Daoy (cell line): ENCODE measurements at regions not wholly inside any gene's neighbourhood (a gene's known extent, or its start where the extent isn't known, plus 50 kb on each side); places are given as distances from the start of the nearest gene placed in this dataset.
A peak's percentile ranks its signal among the peaks of the same experiment; 100 is the strongest.

Experiments used
- DNase-seq: peaks from one replicate; pipeline ENCODE4 v3.0.0-alpha.2; 2015; ENCODE audit warnings: low read depth

DNA sequence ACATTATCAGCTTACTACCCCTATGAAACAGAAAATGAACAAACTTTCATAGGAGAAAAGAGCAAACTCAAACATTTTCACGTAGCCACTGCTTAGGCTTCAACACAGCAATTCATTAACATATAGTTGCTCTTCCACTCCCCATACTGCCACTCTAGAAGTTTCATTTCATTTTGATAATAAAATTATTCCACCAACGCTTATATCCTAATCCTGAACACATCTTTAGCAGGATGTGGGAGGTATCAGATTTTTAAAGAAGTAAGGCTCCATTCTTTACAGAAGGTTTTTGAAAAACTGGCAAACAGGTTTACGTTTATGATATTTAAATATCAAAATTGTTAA, 77.5 kb upstream of the ANK3 start:
- no peak for DNase-seq

DNA sequence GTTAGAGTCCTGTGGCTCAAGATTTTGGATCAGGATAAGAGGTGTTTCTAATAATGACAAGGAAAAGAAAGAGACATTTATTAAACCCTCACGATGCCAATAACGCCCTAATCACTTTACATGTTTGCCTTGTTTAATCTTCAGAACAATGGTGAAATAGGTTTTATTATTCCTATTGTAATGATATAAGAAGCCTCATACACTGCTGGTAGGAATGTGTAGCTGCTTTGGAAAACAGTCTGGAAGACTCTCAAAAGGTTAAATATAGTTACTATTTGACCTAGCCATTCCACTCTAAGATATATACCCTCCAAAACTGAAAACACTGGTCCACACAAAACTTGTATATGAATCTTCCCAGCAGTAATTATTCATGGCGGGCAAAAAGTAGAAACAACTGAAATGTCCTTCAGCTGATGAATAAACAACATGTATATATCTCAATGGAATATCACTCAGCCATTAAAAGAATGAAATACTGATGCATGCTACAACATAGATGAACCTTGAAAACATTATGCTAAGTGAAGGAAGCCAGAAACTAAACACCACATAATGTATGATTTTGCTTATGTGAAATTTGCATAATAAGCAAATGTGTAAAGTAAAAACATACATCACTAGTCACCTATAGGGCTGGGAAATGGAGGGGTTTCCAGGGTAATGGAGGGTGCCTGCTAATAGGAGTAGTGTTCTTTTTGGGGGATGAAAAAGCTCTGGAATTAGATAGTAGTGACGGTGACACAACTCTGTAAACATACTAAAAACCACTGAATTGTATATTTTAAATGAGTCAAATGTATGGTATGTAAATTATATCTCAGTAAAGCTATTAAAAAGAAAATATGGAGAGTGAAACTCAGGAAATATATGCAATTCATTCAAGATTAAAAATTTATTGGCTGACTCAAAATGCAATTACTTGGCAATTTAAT, 76.9 kb upstream of the ANK3 start:
- DNase-seq, result peak; percentile 27

DNA sequence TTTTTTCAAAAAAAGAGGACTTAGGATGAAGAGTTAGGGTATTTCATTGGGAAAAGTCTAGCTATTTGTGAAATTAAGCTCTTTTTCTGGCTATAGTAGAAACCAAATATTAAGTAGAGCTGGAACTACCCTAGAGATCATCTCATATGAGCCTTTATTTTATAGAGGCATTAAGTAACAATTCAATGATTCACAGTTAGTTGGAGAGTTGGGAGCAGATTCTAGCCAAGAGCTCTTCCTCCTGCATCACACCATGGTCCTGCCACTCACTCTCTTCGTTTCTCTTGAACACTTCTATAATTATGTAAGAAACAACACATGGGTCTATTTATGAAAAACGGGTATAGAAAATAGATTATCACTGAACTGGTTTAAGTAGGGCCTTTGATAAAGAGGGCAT, 76.1 kb upstream of the ANK3 start:
- DNase-seq, result no peak

DNA sequence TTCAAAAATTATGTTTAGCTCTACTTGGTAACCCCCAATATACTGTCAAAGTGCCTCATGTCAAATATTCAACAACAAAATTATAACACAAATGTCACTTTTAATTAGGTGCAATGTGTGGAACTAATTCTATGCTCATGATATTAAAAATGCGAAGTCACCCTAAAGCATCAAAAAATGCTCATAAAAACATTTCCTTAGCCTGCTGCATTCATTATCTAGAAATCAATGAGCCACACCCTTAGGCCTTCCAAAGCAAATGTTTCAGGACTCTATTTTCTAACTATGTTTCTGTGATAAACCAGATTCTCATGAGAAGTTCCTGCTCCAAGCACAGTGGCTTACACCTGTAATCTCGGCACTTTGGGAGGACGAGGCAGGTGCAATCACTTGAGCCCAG, 75.0 kb upstream of the ANK3 start:
- DNase-seq, result no peak

DNA sequence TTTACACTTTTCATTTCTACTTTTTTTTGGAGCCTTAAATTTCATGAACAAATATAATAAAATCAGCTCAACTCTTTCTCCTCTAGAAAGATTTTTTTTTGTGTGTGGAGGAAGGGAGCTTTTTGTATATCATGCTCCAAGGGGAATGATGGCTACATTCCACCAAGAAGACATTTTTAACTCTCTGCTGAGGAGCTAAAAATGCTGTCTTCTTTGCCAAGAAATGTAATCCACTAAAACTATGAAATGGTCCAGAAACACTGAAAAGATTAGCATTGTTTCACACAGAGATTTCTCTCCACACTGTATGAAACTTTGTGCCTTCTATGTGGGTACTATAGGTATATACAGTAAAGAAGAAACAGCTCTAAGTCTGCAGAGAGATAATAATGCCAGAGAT, 74.1 kb upstream of the ANK3 start:
- no peak for DNase-seq

DNA sequence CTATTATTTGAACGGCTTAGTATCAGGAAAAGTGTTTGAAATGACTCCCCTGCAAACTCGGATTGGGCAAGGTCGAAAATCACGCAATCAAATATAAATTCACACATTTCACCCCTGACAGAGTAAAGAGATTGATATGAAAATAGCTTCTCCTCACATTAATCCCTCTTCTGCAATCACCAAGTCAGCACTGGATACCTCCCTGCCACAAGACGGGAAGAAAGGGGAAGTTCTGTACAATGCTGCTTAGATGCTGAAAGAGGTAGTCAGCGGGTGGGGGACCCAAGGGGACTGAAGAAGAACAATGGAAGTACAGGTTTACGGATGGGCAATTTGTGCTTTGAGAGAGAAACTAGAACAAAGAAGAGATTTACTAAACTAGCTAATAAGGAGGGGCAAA, 72.0 kb upstream of the ANK3 start:
- DNase-seq, result no peak

DNA sequence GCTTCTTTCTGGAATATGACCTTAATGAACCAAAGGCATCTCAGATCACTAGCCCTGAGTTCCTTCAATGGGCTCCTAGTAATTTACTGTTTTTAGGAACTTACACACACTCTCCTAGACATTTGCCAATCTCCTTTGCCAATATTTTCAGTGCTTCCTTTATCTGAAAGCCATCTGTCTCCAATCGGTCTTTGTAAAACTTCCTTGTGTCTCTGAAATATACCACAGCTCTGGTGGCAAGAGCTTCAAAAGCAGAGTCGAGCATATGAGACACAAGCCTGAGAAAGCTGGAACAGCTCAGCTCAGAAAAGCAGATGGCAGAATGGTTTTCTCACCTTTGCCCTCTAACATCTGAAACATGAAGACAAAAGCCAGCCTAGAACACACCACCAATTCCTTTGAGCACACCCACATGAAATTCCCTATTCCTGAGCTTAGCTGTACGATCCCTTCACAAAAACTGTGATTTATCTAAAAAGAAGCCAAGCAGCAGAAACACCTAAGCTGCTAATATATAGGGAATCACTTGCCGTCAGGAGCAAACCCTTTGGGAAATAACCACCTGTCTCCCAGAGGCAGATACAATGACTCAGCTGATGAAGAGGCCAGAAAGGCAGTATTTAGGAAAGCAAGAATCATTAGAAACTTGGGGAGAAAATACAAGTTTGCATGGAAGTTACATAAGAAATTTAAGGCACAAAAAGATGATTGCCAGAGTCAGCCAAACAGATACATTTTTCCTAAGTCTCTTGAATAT, 70.2 kb upstream of the ANK3 start:
- no peak for DNase-seq

DNA sequence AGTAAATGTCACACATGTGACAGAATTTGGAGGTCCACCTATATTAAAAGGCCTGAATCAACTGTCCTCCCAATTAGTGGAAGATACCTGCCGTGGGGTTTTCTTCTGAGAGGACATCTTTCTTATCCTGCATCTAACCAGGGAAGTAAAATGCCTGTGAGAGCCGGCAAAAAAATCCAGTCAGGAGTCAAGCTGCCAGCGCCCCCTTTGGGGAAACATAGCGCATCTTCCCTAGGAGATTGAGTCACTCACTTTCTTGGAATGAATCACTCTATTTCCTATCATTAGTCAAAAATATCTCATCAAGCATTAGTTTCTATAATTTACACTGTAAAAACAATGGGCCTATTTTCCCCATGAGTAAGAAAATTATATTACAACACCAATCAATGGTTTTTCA, 66.4 kb upstream of the ANK3 start:
- peak; percentile 47 for DNase-seq

DNA sequence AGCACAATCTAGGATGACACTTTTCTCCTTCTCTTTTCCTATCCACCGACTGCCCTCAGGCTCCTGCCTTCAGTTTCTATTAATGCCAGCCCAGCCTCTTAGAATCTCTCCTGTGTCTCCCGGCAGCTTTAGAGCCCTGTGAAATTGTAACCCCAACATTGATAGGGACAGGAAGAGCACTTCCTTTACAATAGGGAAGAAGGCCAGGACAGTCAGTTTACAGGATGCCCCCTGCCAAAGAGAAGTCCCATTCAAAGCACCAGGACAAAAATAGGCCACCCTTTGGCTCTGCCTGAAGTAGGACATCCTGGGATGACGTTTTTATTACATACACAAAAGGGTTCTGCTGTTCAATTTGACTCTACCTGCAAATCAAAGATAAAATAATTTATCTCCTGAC, 64.7 kb upstream of the ANK3 start:
- no peak for DNase-seq

DNA sequence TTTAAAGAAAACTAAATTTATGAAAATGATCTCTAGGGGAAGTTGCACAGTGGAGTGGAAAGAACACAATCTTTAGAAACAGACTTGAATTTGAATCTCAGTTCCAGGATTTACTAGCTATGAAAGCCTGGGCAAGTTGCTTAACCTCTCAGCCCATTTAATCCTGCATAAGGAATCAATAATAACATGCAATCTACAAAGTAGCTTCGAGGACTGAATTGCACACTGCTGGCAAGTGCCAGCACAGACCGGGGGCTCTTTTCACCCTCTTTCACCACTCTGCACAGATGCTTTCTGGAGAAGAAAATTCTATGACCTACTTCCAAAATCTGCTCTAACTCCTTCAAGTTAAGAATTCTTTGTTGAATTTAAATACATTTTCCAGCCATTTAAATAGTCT, 63.4 kb upstream of the ANK3 start:
- DNase-seq, result no peak

DNA sequence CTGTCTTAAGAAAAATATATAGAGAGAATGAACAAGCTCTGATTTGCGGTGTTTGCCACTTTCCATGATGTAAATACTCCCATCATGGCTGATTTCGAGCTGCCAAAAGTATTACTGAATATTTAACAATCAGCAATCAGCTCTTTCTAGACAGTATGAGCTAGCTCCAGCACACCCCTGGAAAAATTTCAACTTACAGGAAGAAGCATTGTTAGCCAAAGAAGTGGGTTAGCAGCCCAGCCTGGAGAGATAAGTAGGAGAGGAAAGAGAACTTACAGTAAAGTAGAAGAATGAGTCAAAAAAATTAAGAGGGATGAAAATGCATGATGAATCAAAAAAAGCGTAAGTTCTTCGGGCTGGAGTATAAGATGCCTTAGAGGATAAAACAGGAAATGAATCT, 60.6 kb upstream of the ANK3 start:
- no peak for DNase-seq

DNA sequence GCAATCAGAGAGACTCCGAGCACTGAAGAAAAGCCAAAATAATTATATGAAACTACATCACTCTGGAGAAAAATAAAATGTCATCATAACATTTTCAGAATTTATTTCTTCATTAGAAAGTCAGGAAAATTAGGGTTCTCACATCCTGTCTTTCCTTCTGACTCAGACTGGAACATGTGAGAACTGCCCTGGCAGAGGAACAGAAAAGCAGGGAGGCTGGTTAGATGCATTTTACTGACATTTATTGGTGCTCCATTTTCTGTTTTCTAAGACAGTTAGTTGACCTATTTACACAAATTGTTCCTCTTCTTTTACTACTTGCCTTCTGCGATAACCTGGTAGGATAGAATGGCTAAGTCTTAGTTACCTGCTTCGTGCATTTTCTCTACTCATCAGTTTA, 58.6 kb upstream of the ANK3 start:
- DNase-seq, result no peak

DNA sequence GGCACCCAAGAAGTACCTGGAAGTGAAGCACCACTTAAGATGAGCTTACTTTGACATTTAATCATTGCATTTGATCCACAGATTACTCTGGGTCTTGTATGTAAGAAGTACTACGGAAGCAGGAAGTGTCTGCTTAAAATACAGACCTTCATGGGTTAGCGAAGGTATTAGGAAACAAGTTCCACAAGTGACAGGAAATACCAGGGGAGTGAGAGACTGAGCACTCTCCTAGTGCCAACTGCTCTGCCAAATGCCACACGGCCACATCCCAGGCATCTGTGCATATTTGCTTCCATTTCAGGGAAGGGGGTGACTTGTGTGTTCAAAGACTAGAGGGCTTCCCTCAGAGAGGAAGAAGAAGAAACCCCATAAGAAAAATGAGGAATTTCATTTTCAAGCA, 57.2 kb upstream of the ANK3 start:
- peak; percentile 56 for DNase-seq

DNA sequence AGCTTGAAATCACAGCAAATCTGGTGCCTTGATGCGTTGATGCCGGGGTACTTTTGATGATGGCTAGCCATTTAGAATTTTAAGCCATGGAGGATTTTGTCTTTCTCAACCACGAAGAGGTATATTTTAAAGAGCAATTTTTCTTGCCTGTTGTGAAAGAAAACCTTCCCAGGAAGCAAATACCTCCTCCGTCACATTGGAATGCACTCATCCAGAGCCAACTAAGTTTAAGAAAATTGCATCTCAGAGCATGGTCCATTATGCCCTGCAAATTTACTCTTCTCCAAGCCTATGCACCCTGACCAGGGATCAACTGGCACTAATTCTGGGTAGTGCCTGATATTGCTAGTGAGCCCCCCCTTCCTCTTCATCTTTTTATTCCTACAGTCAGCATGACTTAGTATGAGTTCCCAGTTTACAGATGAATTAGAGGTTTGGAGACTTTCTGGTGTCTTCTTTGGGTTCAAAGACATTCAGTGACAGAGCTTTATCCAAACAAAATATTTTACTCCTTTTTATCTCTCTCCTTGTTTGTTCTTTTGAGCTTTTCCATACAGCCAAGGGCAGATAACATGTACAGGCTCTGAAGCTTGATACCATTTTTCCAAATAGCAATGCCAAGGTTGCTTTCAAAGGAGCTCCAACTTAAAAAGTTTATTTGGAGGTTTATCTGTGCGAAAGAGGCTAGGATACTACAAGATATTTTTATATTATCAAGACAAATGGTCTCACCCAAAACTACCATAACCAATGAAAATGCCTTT, 56.6 kb upstream of the ANK3 start:
- no peak for DNase-seq

DNA sequence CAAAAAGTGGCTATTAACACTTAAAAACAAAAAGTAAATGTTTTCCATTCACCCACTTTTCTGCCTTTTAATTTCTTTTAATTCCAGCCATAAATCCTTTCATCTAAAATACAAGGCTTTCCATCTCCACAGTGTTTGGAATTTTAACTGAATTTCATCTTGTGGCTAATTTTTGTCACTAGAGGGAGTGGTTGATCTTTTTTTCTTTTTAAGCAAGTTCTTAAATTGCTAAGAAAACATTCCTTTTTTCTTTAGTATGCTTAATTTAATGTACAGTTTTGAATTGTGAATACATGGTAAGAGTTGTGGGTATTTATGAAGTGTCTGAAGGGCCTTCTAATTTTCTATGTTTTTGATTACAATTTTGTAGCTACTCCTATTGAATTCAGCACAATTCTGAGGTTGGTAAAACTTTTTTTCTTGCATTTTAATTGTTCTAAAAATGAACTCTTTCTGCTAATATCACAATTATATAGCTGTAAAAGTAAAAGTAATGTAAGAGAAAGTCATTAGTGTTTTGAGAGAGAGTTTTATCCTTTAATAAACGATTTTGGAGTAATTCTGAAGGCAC, 54.9 kb upstream of the ANK3 start:
- DNase-seq, result no peak

DNA sequence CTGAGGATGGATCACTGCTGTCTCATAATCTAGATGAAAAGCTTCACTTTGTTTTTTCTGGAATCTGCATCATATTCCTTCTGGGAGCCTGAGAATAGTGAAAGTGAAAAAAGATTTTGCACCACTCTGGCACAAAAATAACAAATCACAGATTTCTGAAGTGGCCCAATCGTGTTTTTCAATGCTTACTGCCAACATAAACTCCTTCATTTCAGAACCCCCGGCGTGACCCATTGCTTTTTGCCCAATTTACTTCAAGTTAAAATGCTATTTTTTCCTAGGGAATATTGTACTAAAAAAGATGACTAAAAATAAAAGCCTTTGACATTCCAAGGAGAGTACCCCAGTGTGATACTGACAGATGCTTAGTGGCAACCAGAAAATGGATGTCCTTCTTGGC, 53.7 kb upstream of the ANK3 start:
- DNase-seq, result no peak

DNA sequence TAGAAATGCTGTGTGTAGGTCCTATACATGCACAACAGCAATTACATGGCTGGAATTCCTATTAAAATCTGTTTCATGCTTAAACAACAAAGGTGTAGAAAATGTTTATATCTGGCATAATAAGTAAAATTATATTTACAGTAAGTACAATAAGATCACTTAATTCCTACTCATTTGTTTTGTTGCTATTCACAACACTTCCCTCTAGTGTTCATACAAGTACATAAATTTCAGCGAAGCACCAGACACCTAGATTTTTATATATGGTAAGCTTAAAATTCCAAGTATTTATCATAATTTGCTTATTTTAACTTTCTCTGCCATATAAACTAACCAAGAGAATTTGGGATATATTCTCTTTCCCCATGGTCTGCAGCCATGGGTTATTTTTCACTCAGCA, 51.8 kb upstream of the ANK3 start:
- DNase-seq, result no peak

DNA sequence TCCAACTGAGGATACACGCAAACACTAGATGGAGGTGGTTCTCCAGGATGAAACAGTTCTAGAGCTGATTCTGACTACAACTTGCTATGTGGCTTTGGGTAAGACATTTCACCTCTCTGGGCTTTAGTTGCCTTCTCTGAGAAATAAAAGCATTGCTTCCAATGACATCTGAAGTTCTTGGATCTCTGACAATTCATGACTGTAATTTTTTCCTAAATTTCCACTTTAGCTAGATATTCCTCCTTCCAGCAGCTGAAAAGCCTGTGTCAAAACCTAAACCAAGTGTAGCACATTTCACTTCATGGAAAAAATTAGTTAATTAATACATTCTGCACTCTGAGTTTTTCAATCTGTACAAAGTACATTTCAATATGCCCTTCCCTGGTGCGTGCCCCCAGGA, 50.0 kb upstream of the ANK3 start:
- no peak for DNase-seq
